ENCODE measurements at regions not wholly inside any gene's neighbourhood (a gene's known extent, or its start where the extent isn't known, plus 50 kb on each side); places are given as distances from the start of the nearest gene placed in this dataset.

- intact Hi-C loops (cut with DNase I), result no loop called here
- DNase-seq (ENCODE audit: low spot score), result no peak
These were observed 365.2 kb downstream of the ZNF521 start for GRCh38 chr18:24986666-24987302.

DNA sequence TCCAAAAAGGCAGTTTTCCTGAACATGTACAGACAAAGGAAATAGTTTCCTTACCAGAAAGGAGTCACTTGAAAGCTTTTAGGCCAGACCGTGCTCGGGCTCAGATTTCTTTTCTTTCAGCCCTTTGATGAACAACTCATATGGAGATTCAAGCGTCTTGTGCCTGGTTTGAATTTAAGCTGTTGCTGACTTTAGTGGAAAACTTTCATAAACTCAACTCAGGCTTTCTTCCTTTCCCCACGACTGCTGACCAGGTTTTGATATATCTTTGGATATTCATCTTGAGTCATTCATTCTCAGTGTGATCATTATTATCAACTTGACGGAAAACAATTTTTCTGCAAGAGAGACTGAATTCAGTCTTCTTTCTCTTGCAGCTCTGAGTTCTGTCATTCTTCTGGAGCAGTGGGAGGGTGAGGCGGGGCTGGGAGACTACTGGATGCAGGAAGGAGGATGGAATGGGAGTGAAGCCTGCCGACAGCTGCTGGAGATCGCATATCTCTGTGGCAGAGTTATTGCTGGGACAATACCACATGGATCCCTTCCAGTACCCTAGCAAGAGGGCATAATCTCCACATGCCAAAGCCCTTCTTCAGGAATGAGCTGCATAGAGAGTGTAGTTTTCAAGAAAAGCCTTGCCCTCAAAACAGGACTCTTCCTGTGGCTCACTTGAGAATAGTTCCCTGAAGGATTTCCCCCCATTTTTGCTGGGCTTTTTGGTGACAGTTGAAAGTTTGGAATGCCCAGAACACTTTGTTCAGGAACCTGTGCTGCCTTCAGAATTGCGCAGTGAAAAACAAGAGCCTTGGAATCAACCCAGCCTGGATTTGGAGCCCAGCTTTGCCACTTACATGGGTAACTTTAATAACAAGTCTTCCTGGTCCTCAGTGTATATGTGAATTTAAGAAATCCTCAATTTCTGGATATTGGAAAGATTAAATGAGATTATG, 364.4 kb downstream of the ZNF521 start:
- DNase-seq (ENCODE audit: low spot score), result no peak
- intact Hi-C loops (cut with DNase I), result no loop called here

- no peak for DNase-seq (ENCODE audit: low spot score)
These were observed 363.6 kb downstream of the ZNF521 start for GRCh38 chr18:24988253-24988840.

DNA sequence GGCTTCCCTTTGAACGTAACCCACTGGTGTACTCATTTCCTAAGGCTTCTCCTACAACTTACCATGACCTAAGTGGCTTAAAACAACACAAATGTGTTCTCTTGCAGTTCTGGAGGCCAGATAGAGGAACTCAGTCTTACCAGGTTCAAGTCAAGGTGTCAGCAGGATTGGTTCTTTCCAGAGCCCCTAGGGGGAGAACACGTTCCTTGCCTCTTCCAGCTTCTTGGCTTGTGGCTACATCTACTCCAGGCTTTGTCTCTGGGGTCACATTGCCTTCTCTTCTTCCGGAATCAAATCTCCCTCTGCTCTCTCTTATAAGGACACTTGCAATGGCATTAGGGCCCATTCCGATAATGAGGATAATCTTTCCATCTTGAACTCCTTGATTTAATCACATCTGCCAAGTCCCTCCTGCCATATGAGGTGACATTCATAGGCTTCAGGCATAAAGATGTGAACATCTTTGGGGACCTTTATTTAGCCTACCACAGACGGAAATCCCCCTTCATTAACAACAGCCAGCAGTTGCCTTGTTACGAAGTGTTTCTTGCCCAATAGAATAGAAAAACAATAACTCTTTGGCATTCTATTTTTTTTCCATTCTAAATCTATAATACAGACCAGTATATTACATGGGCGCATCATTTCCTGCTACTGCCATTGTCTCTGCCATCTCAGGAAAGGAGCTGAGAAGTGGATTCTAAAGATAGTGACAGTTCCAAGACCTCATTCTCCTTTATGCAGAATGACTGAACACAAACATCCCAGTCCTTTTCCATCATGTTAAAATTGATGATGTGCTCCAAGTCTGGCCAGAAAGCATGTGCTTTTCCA, 362.0 kb downstream of the ZNF521 start:
- no peak for DNase-seq (ENCODE audit: low spot score)
- intact Hi-C loops (cut with DNase I), result no loop called here

More at GRCh38 chr18:24988253-24988840, 363.6 kb downstream of the ZNF521 start:
- intact Hi-C loops (cut with DNase I), result no loop called here

DNA sequence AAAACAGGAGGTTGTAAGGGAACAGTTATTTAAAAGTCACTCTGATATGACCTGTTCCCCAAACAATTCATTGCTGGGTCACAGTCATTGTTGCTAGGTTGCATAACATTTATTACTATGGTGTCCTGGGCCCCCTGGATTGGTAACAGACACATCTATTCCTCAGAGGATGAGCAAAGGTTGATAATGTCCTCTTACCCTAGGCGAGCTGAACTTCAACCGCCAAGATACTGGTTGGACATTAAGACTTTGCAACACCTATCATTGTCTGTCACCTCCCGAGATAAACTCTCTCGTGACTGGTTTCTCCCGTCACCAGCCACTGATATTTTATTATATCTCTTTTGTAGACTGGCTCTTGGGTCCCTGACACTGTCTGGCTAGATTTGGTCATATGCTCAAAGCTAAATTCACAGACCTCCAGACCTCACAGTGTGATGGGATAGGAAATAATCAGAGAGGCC, 361.3 kb downstream of the ZNF521 start:
- no peak for DNase-seq (ENCODE audit: low spot score)
- intact Hi-C loops (cut with DNase I), result no loop called here

- DNase-seq (ENCODE audit: low spot score), result no peak
- intact Hi-C loops (cut with DNase I), result no loop called here
These were observed 360.6 kb downstream of the ZNF521 start for GRCh38 chr18:24991141-24992060.

DNA sequence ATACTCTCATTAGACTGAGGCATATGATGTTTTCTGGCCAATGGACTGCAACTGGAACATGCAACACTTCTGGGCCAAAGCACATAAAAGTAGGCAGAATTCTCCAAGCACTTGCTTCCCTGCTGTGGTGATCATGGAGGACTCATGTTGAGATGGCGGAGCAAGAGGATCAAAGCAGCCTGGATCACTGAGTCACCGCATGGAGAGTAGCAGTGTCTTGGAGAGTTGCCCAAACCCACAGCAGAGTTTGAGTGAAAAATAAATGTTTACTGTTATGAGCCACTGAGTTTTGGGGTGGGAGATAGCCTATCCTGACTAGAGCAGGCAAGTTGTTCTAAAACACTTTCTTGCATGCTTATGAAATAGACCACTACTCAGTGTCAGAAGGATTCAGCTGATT, 359.5 kb downstream of the ZNF521 start:
- intact Hi-C loops (cut with DNase I), result no loop called here

DNA sequence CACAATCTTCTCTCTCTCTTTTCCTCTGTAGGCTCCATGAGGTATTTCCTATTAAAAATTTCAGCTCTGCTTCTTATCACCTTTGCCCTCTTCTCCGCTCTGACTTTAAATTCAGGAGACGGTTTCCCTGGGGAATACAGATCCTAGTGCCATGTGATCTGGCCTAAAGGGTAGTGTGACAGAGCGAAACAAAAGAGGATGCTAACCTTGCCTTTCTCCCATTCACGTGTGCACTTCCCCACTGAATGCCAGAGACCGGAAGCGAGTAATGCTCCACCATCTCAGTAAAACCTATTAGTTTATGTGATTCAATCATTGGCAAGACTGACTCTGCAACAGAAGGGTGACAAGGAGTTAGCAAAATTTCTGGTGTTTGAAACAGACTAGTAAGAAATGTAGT, 358.3 kb downstream of the ZNF521 start:
- intact Hi-C loops (cut with DNase I), result no loop called here
- DNase-seq (ENCODE audit: low spot score), result no peak

More for the DNA sequence above, 359.5 kb downstream of the ZNF521 start:
- DNase-seq (ENCODE audit: low spot score), result no peak

- DNase-seq (ENCODE audit: low spot score), result no peak
- intact Hi-C loops (cut with DNase I), result loop anchor here in 1 of 2 donors (5.0 kb wide), 1 partner anchor 857 kb away; no protein-coding TSS in a partner anchor
These were observed 356.9 kb downstream of the ZNF521 start for GRCh38 chr18:24995056-24995455.

DNA sequence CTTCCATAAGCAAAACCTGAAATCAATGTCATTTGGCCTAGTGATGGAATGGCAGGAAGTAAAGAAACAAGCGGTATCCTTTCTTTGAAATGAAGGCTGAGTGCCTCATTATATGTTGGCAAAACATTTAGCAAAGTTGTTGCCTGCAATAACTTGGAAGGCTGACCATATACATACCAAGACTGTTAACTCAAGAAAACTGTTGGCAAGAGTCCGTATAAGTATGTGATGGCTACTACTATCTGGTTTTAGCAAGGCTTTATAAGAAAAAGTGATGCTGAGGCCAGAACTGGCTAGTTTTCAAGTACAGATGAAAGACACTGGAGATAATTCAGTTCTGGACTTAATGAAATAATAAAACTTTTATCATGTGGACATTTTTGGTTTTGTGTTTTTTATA, 356.2 kb downstream of the ZNF521 start:
- DNase-seq (ENCODE audit: low spot score), result no peak
- intact Hi-C loops (cut with DNase I), result loop anchor here in 1 of 2 donors (5.0 kb wide), 1 partner anchor 857 kb away; no protein-coding TSS in a partner anchor

GRCh38 chr18:24999650-25000267, 352.2 kb downstream of the ZNF521 start:
- intact Hi-C loops (cut with DNase I), result loop anchor here in 1 of 2 donors (5.0 kb wide), 1 partner anchor 853 kb away; no protein-coding TSS in a partner anchor
- no peak for DNase-seq (ENCODE audit: low spot score)

DNA sequence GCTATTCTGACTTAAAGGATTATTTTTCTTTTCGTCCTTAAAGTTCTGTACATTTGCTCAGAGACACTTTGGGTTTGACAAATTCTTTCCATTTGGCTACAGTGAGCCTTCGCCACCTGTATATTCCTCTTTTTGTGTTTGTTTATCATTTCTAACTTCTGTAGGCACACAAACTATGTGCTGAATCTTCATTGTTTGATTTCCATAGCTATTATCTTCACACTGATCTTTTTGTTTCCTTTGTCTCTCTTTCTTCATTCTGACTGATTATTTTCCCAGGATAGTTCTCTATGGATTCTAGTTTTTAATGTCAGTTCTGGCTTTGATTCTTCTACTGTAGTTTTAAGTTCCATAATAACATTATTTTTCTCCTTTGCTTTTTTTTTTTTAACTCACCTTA, 350.2 kb downstream of the ZNF521 start:
- intact Hi-C loops (cut with DNase I), result no loop called here
- DNase-seq (ENCODE audit: low spot score), result no peak

- intact Hi-C loops (cut with DNase I), result no loop called here
- DNase-seq (ENCODE audit: low spot score), result no peak
These were observed 346.2 kb downstream of the ZNF521 start for GRCh38 chr18:25005541-25006403.

GRCh38 chr18:25010623-25011374, 341.2 kb downstream of the ZNF521 start:
- no peak for DNase-seq (ENCODE audit: low spot score)
- intact Hi-C loops (cut with DNase I), result no loop called here

Measured in posterior vena cava (tissue), 2 donors.